ENCODE measurements at regions not wholly inside any gene's neighbourhood (a gene's known extent, or its start where the extent isn't known, plus 50 kb on each side); places are given as distances from the start of the nearest gene placed in this dataset.
"Not testable (repeated sequence)": the region's sequence is repeated elsewhere in the genome, so short reads cannot be mapped to it uniquely, and the experiment has no call there.

DNA sequence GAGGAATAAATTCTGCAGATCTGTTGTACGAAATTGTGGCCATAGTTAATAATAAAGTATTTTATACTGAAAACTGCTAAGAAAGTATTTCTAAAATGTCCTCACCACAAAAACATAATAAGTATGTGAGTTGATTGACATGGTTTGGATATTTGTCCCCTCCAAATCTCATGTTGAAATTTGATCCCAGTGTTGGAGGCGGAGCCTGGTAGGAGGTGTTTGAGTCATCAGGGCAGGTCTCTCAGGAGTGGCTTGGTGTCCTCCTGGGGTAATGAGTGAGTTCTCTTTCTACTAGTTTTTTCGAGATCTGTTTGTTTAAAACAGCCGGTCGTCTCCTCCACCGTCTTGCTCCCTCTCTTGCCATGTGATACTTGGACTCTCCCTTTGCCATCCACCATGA is 424.1 kb upstream of the KCNMB2 start:
- H3K27ac ChIP-seq, result no peak overlapping the region
- DNase-seq, result no peak
- H3K27me3 ChIP-seq, result no peaks in the 10 kb centered on the region
- 95 to 97% (median 95%) methylated on average over 6 of the region's 6 CpGs for WGBS, 4 donors
- H3K9me3 ChIP-seq (replicated peaks in 1 of 3), result no peaks in the 10 kb centered on the region
- intact Hi-C loops (cut with DNase I), result no loop called here
- TF ChIP-seq POLR2A (IDR thresholded peaks at IDR 0.05), result no peak
- TF ChIP-seq, protein P1, sequence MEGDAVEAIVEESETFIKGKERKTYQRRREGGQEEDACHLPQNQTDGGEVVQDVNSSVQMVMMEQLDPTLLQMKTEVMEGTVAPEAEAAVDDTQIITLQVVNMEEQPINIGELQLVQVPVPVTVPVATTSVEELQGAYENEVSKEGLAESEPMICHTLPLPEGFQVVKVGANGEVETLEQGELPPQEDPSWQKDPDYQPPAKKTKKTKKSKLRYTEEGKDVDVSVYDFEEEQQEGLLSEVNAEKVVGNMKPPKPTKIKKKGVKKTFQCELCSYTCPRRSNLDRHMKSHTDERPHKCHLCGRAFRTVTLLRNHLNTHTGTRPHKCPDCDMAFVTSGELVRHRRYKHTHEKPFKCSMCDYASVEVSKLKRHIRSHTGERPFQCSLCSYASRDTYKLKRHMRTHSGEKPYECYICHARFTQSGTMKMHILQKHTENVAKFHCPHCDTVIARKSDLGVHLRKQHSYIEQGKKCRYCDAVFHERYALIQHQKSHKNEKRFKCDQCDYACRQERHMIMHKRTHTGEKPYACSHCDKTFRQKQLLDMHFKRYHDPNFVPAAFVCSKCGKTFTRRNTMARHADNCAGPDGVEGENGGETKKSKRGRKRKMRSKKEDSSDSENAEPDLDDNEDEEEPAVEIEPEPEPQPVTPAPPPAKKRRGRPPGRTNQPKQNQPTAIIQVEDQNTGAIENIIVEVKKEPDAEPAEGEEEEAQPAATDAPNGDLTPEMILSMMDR (IDR thresholded peaks at IDR 0.05), result no peak
- H3K4me1 ChIP-seq (replicated peaks in 1 of 2), result no peaks in the 10 kb centered on the region
- no peak overlapping the region for H3K4me3 ChIP-seq
- H3K36me3 ChIP-seq (replicated peaks in 1 of 2), result no peaks in the 10 kb centered on the region

DNA sequence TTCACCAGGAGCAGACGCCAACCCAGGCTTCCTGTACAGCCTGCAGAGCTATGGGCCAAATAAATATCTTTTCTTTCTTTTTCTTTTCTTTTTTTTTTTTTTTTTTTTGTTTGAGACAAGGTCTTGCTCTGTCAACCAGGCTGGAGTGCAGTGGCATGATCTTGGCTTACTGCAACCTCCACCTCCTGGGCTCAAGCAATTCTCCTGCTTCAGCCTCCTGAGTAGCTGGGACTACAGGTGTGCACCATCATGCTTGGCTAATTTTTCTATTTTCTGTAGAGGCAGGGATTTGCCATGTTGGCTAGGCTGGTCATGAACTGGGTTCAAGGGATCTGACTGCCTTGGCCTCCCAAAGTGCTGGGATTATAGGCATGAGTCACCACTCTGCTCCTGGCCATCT is 423.7 kb upstream of the KCNMB2 start:
- WGBS, 4 donors, result 92 to 100% (median 96%) methylated on average over 1 of the region's 1 CpG
- H3K4me3 ChIP-seq; H3K36me3 ChIP-seq (replicated peaks in 1 of 2); H3K9me3 ChIP-seq (replicated peaks in 1 of 3); intact Hi-C loops (cut with DNase I); H3K27me3 ChIP-seq; DNase-seq; H3K4me1 ChIP-seq (replicated peaks in 1 of 2); H3K27ac ChIP-seq: not testable (repeated sequence)

DNA sequence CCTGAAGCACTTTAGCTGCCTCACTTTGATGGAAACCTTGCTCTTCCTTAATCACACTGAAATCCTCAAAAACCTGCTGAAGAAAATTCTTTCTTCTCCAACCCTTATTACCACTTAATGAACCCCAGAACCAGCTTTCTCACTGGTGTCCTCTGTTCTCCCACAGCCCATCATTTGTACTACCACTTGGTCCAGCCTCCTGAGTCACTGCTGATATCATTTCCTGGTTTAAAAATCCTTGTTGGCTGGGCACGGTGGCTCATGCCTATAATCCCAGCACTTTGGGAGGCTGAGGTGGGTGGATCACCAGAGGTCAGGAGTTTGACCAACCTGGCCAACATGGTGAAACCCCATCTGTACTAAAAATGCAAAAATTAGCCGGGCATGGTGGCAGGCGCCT is 418.6 kb upstream of the KCNMB2 start:
- Histone ChIP-seq H3K27me3 (no peaks in the 10 kb centered on the region), H3K9me3 (replicated peaks in 1 of 3) (no peaks in the 10 kb centered on the region), H3K36me3 (replicated peaks in 1 of 2) (no peaks in the 10 kb centered on the region), H3K4me3 (no peak overlapping the region), H3K27ac (no peak overlapping the region), H3K4me1 (replicated peaks in 1 of 2) (no peaks in the 10 kb centered on the region)
- intact Hi-C loops (cut with DNase I), result no loop called here
- 88 to 96% (median 95%) methylated on average over 2 to 3 of the region's 3 CpGs for WGBS, 4 donors
- DNase-seq, result no peak
- TF ChIP-seq, protein P1 (IDR thresholded peaks at IDR 0.05), result no peak
- no peak for TF ChIP-seq POLR2A (IDR thresholded peaks at IDR 0.05)

DNA sequence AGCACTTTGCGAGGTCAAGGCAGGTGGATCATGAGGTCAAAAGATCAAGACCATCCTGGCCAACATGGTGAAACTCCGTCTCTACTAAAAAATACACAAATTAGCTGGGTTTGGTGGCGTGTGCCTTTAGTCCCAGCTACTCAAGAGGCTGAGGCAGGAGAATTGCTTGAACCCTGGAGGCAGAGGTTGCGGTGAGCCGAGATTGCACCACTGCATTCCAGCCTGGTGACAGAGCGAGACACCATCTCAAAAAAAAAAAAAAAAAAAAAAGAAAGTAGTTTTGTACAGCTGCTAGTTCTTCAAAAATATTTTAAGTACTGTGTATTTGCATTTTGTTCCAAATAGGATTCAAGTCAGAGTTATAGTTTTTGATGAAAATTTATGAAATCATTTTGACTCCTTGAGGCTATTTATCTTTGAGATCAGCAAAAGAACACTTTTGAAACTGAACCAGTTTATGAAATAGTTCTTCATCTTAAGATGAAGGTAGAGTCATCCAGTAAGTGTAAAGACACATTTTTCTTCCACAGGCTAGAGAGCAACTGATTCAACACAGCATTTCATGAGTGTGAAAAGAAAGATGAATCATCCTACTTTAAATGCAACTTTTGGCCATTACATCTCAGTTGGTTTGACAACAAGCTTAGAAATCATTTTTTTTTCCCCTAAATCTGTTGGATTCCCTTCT is 416.5 kb upstream of the KCNMB2 start:
- H3K27ac ChIP-seq; H3K9me3 ChIP-seq (replicated peaks in 1 of 3); H3K36me3 ChIP-seq (replicated peaks in 1 of 2); H3K27me3 ChIP-seq; intact Hi-C loops (cut with DNase I); H3K4me3 ChIP-seq; H3K4me1 ChIP-seq (replicated peaks in 1 of 2): not testable (repeated sequence)
- 83 to 96% (median 92%) methylated on average over 6 of the region's 6 CpGs for WGBS, 4 donors
- DNase-seq, result peak in 3 of 7 donors; percentile 16 to 59 (median 34)

DNA sequence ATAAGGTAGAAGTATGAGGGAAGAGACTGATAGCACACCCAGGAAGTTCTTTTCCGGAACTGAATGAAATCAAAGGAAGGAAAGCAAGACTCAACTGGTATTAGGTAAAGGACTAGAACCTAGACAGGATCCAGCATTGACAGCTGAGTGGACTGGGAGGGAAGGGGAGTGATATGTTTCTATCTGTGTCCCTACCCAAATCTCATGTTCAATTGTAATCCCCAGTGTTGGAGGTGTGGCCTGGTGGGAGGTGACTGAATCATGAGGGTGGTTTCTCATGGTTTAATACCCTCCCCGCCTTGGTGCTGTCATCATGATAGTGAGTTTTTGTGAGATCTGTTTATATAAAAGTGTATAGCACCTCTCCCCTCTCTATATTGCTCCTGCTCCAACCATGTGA is 415.9 kb upstream of the KCNMB2 start:
- Histone ChIP-seq H3K36me3 (replicated peaks in 1 of 2) (no peaks in the 10 kb centered on the region), H3K4me1 (replicated peaks in 1 of 2) (no peaks in the 10 kb centered on the region), H3K27me3 (no peaks in the 10 kb centered on the region), H3K9me3 (replicated peaks in 1 of 3) (no peaks in the 10 kb centered on the region), H3K27ac (no peak overlapping the region), H3K4me3 (no peak overlapping the region)
- TF ChIP-seq POLR2A (IDR thresholded peaks at IDR 0.05), result no peak
- TF ChIP-seq, protein P1 (IDR thresholded peaks at IDR 0.05), result no peak
- no peak for DNase-seq
- WGBS, 4 donors, result 84 to 98% (median 96%) methylated on average over 2 of the region's 2 CpGs
- intact Hi-C loops (cut with DNase I), result no loop called here

All from adrenal gland (tissue), 9 donors.